Aorta (tissue), 5 donors: ENCODE measurements at regions not wholly inside any gene's neighbourhood (a gene's known extent, or its start where the extent isn't known, plus 50 kb on each side); places are given as distances from the start of the nearest gene placed in this dataset.

ENCODE experiments used
- ATAC-seq: fragments of 200-7000 bp; cut with Tn5 transposase; one replicate; pipeline ENCODE4 v1.9.1; 2022; ENCODE audit warnings: moderate library complexity; ENCODE audit not compliant: low FRiP score
- DNase-seq, 2 donors: peaks; one replicate each; pipeline ENCODE4 v3.0.0-alpha.2; 2020
- H3K27ac ChIP-seq, 2 donors: one replicate each; pipeline ENCODE4 v1.5.1; 2013; ENCODE audit warnings: low read length in 2 of 2, mild to moderate bottlenecking in 2 of 2, moderate library complexity in 2 of 2, control low read depth in 1 of 2, inconsistent platforms in 1 of 2, low read depth in 1 of 2
- H3K27me3 ChIP-seq, 2 donors: one replicate each; pipeline ENCODE4 v1.6.1; 2013; ENCODE audit warnings: control low read depth in 1 of 2, low read length in 1 of 2, mild to moderate bottlenecking in 1 of 2, moderate library complexity in 1 of 2; ENCODE audit not compliant: insufficient read depth in 2 of 2, control insufficient read depth in 1 of 2
- H3K36me3 ChIP-seq, 2 donors: one replicate each; pipeline ENCODE4 v1.6.1; 2013; ENCODE audit warnings: control low read depth in 1 of 2, low read length in 1 of 2, mild to moderate bottlenecking in 1 of 2; ENCODE audit not compliant: insufficient read depth in 2 of 2, control insufficient read depth in 1 of 2
- H3K4me1 ChIP-seq, 2 donors: one replicate each; pipeline ENCODE4 v1.6.1; 2013; ENCODE audit warnings: low read length in 2 of 2, control low read depth in 1 of 2, mild to moderate bottlenecking in 1 of 2, moderate library complexity in 1 of 2; ENCODE audit not compliant: insufficient read depth in 2 of 2, control insufficient read depth in 1 of 2
- H3K4me3 ChIP-seq, 2 donors: one replicate each; pipeline ENCODE4 v1.5.1; 2013; ENCODE audit warnings: low read length in 2 of 2, control low read depth in 1 of 2, mild to moderate bottlenecking in 1 of 2
- H3K9me3 ChIP-seq: one replicate; pipeline ENCODE4 v1.6.1; 2013; ENCODE audit warnings: mild to moderate bottlenecking, low read length; ENCODE audit not compliant: control insufficient read depth
- WGBS, 2 donors: extraction: QIAGEN DNeasy Blood & Tissue Kit; methylation state at CpG; one replicate each; pipeline ENCODE4 v1.1.7; 2013; 5-methylcytosine and 5-hydroxymethylcytosine counted together
- intact Hi-C, 2 donors: fragments of 100-400 bp; cut with DNase I; formaldehyde crosslinking; loops; one replicate each; pipeline versions ENCODE4 v1.14.2 to v1.15.0; 2022
- donor health status: healthy with polysubstance abuse.
- donor health status: Bipolar disorder and iron deficiency.
- donor health status: DM: no; HTN: no; CAD: no.
- donor health status: DM: no; HTN: no; CAD: no.
- donor health status: DM: yes; HTN: yes; CAD: no.

GRCh38 chr2:15722980-15723379 lies 131.3 kb downstream of the DDX1 start:
- Histone ChIP-seq H3K27ac (no peak overlapping the region), H3K4me3 (no peak overlapping the region), H3K36me3 (no peaks in the 10 kb centered on the region), H3K4me1 (no peaks in the 10 kb centered on the region), H3K9me3 (no peaks in the 10 kb centered on the region), H3K27me3 (no peaks in the 10 kb centered on the region)
- DNase-seq (no peak), ATAC-seq (no peak)
- WGBS, 2 donors, result 96 to 97% methylated on average over 3 of the region's 3 CpGs
- intact Hi-C loops, result no loop called here

GRCh38 chr2:15724235-15724634 lies 132.6 kb downstream of the DDX1 start:
- ATAC-seq (no peak), DNase-seq (no peak)
- Histone ChIP-seq H3K36me3 (no peaks in the 10 kb centered on the region), H3K27ac (no peak overlapping the region), H3K9me3 (no peaks in the 10 kb centered on the region), H3K4me1 (no peaks in the 10 kb centered on the region), H3K27me3 (no peaks in the 10 kb centered on the region), H3K4me3 (no peak overlapping the region)
- intact Hi-C loops, result no loop called here
- 84 to 93% methylated on average over 6 of the region's 6 CpGs for whole genome bisulfite sequencing, 2 donors

DNA sequence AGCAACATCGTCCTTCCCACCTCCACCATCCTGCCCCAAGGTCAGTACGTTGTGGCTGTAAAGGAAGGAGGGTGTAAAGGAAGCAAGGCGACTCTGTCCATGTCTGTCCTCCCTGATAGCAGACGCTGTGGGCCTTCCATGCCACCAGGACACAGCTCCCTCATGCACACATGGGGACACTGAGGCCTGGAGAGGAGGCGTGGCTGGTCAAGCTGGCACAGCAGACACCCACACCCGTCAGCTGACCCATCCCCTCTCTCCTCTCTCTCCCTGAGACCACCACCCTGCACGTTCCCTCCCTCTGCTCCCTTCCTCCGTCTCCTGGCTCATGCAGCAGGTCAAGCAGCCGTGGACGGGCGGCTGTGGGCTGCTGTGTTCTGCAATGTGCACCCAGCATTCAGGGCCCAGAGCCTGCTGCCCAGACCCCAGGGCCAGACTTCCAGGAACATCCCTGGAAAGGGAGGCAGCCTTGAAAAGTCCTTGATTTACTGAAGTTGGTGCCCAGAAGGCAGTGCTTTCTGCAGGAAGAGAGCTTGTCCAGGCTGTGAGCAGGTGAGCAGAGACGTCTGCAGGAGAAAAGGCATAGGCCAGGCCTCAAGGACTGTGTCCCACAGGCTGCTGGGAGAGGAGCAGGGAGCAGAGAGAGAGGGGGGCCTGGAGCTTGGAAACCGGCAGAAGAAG lies 133.6 kb downstream of the DDX1 start:
- no peak overlapping the region for H3K27ac ChIP-seq
- intact Hi-C loops, result no loop called here
- no peaks in the 10 kb centered on the region for H3K4me1 ChIP-seq
- no peak for DNase-seq
- no peak overlapping the region for H3K4me3 ChIP-seq
- H3K9me3 ChIP-seq, result no peaks in the 10 kb centered on the region
- no peaks in the 10 kb centered on the region for H3K27me3 ChIP-seq
- no peak for ATAC-seq
- no peaks in the 10 kb centered on the region for H3K36me3 ChIP-seq
- WGBS, 2 donors, result 85 to 91% methylated on average over 13 of the region's 13 CpGs

DNA sequence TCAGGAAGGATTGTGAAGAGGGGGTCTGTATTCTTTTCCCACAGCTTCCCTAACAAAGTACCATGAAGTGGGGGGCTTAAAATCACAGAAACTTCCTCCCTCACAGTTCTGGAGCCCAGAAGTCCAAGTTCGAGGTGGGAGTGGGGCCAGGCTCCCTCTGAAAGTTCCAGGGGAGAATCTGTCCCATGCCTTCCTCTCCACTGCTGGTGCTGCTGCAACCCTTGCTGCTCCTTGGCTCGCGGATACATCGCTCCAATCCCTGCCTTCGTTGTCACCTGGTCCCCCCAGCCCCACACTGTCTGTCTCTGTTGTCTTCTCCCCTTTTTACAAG lies 134.1 kb downstream of the DDX1 start:
- intact Hi-C loops, result no loop called here
- Histone ChIP-seq H3K36me3 (no peaks in the 10 kb centered on the region), H3K27ac (no peak overlapping the region), H3K4me1 (no peaks in the 10 kb centered on the region), H3K4me3 (no peak overlapping the region), H3K27me3 (no peaks in the 10 kb centered on the region), H3K9me3 (no peaks in the 10 kb centered on the region)
- WGBS, 2 donors, result 94 to 99% methylated on average over 5 of the region's 5 CpGs
- no peak for DNase-seq
- no peak for ATAC-seq

DNA sequence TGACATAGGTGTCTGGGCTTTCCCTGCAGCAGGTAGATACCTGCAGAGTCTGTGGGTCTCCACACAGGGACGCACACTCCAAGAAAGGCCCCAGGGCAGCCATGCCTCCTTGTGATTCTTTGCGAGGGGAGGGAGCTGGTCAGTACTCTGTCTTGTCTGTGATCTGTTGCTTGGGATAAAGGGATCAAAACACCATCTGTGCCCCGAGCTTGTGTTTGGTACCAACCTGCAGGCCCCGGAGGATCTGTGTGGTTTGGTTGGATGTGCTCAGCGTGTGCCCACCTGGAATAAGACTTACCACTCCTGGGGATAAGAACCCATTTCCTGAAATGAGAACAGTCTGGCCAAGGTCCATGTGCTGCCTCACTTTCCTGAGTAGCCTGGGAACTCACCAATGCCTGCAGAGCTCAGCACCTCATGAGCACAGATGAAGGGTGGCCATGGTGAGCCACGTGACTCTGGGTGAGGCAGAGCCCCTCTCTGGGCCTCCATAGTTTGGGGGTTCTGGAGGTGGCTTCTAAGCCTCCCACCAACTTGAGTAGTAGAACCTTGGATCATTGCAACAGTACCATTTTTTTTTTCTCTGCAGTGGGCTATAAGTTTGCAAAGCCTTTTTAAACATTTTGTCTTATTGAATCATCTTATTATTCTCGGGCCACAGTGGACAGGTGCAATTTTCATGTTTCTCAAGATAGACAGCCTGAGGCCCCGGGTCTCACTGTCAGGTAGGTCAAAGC lies 134.8 kb downstream of the DDX1 start:
- WGBS, 2 donors, result 91 to 95% methylated on average over 8 of the region's 8 CpGs
- H3K9me3 ChIP-seq, result no peaks in the 10 kb centered on the region
- no peaks in the 10 kb centered on the region for H3K36me3 ChIP-seq
- H3K27ac ChIP-seq, result no peak overlapping the region
- intact Hi-C loops, result no loop called here
- H3K27me3 ChIP-seq, result no peaks in the 10 kb centered on the region
- no peaks in the 10 kb centered on the region for H3K4me1 ChIP-seq
- H3K4me3 ChIP-seq, result no peak overlapping the region
- DNase-seq (no peak), ATAC-seq (no peak)

DNA sequence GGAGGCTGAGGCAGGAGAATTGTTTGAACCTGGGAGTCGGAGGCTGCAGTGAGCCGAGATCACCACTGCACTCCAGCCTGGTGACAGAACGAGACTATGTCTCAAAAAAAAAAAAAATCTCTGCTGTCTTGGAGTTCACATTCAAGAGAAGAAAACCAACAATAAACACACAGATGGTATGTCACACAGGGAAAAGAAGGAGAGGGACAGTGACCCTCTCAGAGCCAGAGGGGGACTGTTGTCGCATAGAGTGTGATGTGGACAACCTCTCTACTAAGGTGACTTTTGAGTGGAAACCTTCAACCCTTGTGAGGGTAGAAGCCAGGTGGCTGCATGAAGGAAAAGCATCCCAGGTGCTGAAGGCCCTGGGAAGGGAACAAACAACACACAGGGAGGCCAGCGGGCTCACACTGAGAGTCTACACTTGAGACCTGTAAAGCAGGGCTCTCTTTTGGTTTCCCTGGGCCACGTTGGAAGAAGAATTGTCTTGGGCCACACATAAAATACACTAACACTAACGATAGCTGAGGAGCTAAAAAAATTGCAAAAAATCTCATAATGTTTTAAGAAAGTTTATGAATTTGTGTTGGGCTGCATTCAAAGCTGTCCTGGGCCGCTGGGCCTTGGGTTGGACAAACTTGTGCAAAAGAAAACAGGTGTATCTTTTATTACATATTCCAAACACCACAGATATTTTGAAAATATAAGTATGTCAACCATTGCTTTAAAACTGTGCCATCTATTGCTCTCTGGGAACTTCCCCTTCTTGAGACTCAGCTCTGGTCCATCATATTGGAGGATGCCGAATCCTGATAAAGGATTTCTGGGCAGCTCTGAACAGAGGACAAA lies 136.0 kb downstream of the DDX1 start:
- intact Hi-C loops, result no loop called here
- H3K9me3 ChIP-seq, result no peaks in the 10 kb centered on the region
- 82 to 86% methylated on average over 9 of the region's 9 CpGs for WGBS, 2 donors
- H3K4me3 ChIP-seq, result no peak overlapping the region
- ATAC-seq (no peak), DNase-seq (no peak)
- H3K27ac ChIP-seq, result no peak overlapping the region
- no peaks in the 10 kb centered on the region for H3K36me3 ChIP-seq
- H3K27me3 ChIP-seq, result no peaks in the 10 kb centered on the region
- H3K4me1 ChIP-seq, result no peaks in the 10 kb centered on the region

GRCh38 chr2:15728245-15728938 lies 136.7 kb downstream of the DDX1 start:
- H3K4me3 ChIP-seq, result no peak overlapping the region
- intact Hi-C loops, result no loop called here
- no peaks in the 10 kb centered on the region for H3K36me3 ChIP-seq
- no peaks in the 10 kb centered on the region for H3K4me1 ChIP-seq
- no peak for DNase-seq
- H3K27me3 ChIP-seq, result no peaks in the 10 kb centered on the region
- H3K9me3 ChIP-seq, result no peaks in the 10 kb centered on the region
- 94 to 97% methylated on average over 9 of the region's 9 CpGs for WGBS, 2 donors
- no peak overlapping the region for H3K27ac ChIP-seq
- no peak for ATAC-seq

- Histone ChIP-seq H3K36me3 (no peaks in the 10 kb centered on the region), H3K4me3 (no peak overlapping the region), H3K27ac (no peak overlapping the region), H3K4me1 (peaks cover 0 to 3% of the 10 kb centered on the region in 2 donors), H3K9me3 (no peaks in the 10 kb centered on the region), H3K27me3 (no peaks in the 10 kb centered on the region)
- ATAC-seq, result no peak
- intact Hi-C loops, result no loop called here
- DNase-seq, result no peak
- WGBS, 2 donors, result 98 to 99% methylated on average over 7 of the region's 7 CpGs
Observed at GRCh38 chr2:15729001-15729400, 137.3 kb downstream of the DDX1 start.
